ENCODE measurements at regions not wholly inside any gene's neighbourhood (a gene's known extent, or its start where the extent isn't known, plus 50 kb on each side); places are given as distances from the start of the nearest gene placed in this dataset.
A peak's percentile ranks its signal among the peaks of the same experiment; 100 is the strongest.

DNA sequence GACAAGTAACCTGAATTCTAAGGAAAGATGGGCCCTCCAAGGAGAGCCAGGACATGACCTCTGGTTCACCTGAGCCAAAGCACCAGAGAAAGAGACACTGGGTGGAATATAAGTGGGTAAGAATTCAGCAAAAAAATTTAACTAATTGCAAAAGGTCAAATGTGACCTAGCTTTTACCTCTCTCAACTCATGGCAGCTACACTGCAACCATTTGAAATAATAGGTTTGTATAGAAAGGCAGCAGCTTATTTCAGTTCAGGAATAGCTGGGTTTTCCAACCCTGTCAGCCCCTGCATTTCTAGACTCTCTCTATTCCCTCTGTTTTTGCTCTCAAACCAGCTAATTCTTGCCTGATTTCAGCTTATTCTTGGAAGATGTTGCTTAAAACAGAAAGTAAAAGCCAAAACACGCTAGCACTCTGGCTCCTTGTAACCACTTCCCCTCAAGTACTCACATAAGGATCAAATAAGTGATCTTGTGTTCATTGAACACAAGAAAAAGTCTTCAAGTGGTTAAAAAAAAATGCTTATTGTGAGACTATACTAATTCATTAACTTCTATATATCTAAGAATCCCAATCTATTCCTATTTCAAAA, 101.1 kb upstream of the NR4A3 start:
- in situ Hi-C loops (cut with MboI; ENCODE audit: low sequenced_read_pairs, unreplicated experiment) = no loop called here
- no peak for TF ChIP-seq CTCF (IDR thresholded peaks at IDR 0.05; ENCODE audit: borderline replicate concordance, control extremely low read depth, extremely low read depth, insufficient read depth, missing control alignments)
- DNase-seq (ENCODE audit: low spot score) = peak; percentile 31

- no peak for DNase-seq (ENCODE audit: low spot score)
- TF ChIP-seq CTCF (IDR thresholded peaks at IDR 0.05; ENCODE audit: borderline replicate concordance, control extremely low read depth, extremely low read depth, insufficient read depth, missing control alignments) = no peak
- in situ Hi-C loops (cut with MboI; ENCODE audit: low sequenced_read_pairs, unreplicated experiment) = no loop called here
Observed at GRCh38 chr9:99721898-99722297, 99.8 kb upstream of the NR4A3 start.

DNA sequence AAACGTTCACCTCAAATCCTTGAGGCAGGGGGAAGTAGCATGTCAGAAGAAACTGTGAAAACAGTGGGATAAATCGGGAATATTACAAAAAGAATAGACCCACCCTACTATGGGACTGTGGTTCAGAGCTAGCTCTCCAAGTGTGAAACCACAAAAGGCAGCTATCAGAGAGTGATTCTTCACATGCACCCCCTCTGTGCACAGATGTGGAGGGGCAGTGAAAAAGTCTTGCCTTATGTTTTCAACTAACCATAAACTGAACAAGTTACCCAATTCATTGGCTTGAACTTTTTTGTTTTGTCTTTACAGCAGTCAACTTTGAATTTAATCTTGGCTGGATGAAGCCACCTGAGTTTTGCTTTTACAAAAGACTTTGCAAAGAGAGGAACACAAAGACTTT, 98.8 kb upstream of the NR4A3 start:
- no peak for DNase-seq (ENCODE audit: low spot score)
- no peak for TF ChIP-seq CTCF (IDR thresholded peaks at IDR 0.05; ENCODE audit: borderline replicate concordance, control extremely low read depth, extremely low read depth, insufficient read depth, missing control alignments)
- in situ Hi-C loops (cut with MboI; ENCODE audit: low sequenced_read_pairs, unreplicated experiment) = no loop called here

GRCh38 chr9:99724640-99725039, 97.0 kb upstream of the NR4A3 start:
- DNase-seq (ENCODE audit: low spot score) = no peak
- in situ Hi-C loops (cut with MboI; ENCODE audit: low sequenced_read_pairs, unreplicated experiment) = no loop called here
- TF ChIP-seq CTCF (IDR thresholded peaks at IDR 0.05; ENCODE audit: borderline replicate concordance, control extremely low read depth, extremely low read depth, insufficient read depth, missing control alignments) = no peak

DNA sequence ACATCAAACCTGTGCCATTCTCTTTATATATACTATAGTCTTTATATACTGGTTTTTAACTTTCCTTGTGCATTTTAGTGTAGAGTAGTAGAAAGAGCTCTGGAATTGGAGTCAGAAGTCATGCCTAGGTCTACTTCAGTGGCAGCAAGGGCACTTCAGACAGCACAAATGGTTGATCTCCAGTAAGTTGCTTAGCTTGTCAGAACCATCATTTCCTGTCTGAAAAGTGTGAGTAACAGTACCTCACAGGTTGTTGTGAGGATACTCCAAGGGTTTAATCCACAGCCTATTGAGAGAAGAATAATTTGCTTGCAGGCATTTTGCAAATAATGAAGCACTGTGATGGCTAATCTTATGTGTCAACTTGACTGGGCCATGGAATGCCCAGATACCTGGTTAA, 95.8 kb upstream of the NR4A3 start:
- TF ChIP-seq CTCF (IDR thresholded peaks at IDR 0.05; ENCODE audit: borderline replicate concordance, control extremely low read depth, extremely low read depth, insufficient read depth, missing control alignments) = no peak
- in situ Hi-C loops (cut with MboI; ENCODE audit: low sequenced_read_pairs, unreplicated experiment) = no loop called here
- DNase-seq (ENCODE audit: low spot score) = no peak

DNA sequence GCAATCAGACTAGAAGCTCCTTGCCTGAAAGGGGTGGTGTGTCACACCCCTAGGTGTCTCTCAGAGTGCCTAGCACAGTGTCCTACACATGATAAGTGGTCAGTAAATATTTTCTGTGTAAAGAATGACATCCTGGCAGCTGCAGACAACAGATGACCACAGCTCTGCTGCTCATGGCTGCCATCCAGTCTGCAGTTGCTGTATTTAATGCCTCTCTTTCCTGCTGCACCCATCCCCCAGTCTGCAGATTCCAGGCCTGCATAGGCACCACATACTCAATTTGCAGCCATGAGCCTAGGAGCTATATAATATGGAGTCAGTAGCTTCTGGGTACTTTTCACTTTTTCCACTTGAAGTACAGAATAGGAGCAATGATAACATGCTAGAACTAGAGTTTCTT, 94.9 kb upstream of the NR4A3 start:
- no peak for DNase-seq (ENCODE audit: low spot score)
- TF ChIP-seq CTCF (IDR thresholded peaks at IDR 0.05; ENCODE audit: borderline replicate concordance, control extremely low read depth, extremely low read depth, insufficient read depth, missing control alignments) = no peak
- in situ Hi-C loops (cut with MboI; ENCODE audit: low sequenced_read_pairs, unreplicated experiment) = no loop called here

GRCh38 chr9:99730062-99730461, 91.6 kb upstream of the NR4A3 start:
- no peak for TF ChIP-seq CTCF (IDR thresholded peaks at IDR 0.05; ENCODE audit: borderline replicate concordance, control extremely low read depth, extremely low read depth, insufficient read depth, missing control alignments)
- in situ Hi-C loops (cut with MboI; ENCODE audit: low sequenced_read_pairs, unreplicated experiment) = no loop called here

More at GRCh38 chr9:99730062-99730461, 91.6 kb upstream of the NR4A3 start:
- no peak for DNase-seq (ENCODE audit: low spot score)

Measured in GM13976 (cell line).